ENCODE measurements at regions not wholly inside any gene's neighbourhood (a gene's known extent, or its start where the extent isn't known, plus 50 kb on each side); places are given as distances from the start of the nearest gene placed in this dataset.
A peak's percentile ranks its signal among the peaks of the same experiment; 100 is the strongest.

- H3K4me2 ChIP-seq (ENCODE audit: low read length): no peak overlapping the region
- no peaks in the 10 kb centered on the region for H3K79me2 ChIP-seq (ENCODE audit: control insufficient read depth, low read length)
- peaks cover 9% of the 10 kb centered on the region for H3K27me3 ChIP-seq (ENCODE audit: control insufficient read depth, low read length)
- H3K9me3 ChIP-seq (ENCODE audit: control insufficient read depth, insufficient read depth, low read length): no peaks in the 10 kb centered on the region
- TF ChIP-seq, protein P1, sequence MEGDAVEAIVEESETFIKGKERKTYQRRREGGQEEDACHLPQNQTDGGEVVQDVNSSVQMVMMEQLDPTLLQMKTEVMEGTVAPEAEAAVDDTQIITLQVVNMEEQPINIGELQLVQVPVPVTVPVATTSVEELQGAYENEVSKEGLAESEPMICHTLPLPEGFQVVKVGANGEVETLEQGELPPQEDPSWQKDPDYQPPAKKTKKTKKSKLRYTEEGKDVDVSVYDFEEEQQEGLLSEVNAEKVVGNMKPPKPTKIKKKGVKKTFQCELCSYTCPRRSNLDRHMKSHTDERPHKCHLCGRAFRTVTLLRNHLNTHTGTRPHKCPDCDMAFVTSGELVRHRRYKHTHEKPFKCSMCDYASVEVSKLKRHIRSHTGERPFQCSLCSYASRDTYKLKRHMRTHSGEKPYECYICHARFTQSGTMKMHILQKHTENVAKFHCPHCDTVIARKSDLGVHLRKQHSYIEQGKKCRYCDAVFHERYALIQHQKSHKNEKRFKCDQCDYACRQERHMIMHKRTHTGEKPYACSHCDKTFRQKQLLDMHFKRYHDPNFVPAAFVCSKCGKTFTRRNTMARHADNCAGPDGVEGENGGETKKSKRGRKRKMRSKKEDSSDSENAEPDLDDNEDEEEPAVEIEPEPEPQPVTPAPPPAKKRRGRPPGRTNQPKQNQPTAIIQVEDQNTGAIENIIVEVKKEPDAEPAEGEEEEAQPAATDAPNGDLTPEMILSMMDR (IDR thresholded peaks at IDR 0.05; ENCODE audit: low read depth, low read length, poor library complexity, severe bottlenecking): peak; percentile 75
- TF ChIP-seq EZH2phosphoT487 (IDR thresholded peaks at IDR 0.05; ENCODE audit: borderline replicate concordance, low read length): no peak
- H4K20me1 ChIP-seq (ENCODE audit: control insufficient read depth, insufficient read depth, low read depth, low read length): no peaks in the 10 kb centered on the region
- no peak overlapping the region for H3K4me3 ChIP-seq (ENCODE audit: low read length)
- no peaks in the 10 kb centered on the region for H3K36me3 ChIP-seq (ENCODE audit: control insufficient read depth, low read length)
- no peaks in the 10 kb centered on the region for H3F3A ChIP-seq (ENCODE audit: control insufficient read depth, insufficient read depth)
- no peak overlapping the region for H3K27ac ChIP-seq (ENCODE audit: low read depth, low read length)
- no peaks in the 10 kb centered on the region for H3K4me1 ChIP-seq (ENCODE audit: control insufficient read depth, low read length)
- H3K9me2 ChIP-seq (replicated peaks; ENCODE audit: control insufficient read depth, low read length): no peaks in the 10 kb centered on the region
Measured at GRCh38 chr9:4366591-4367330, 66.9 kb upstream of the GLIS3 start.

- Histone ChIP-seq H3K4me3 (ENCODE audit: low read length) (no peak overlapping the region), H3K9me3 (ENCODE audit: control insufficient read depth, insufficient read depth, low read length) (no peaks in the 10 kb centered on the region), H3K27ac (ENCODE audit: low read depth, low read length) (no peak overlapping the region), H3K9me2 (replicated peaks; ENCODE audit: control insufficient read depth, low read length) (no peaks in the 10 kb centered on the region), H3K79me2 (ENCODE audit: control insufficient read depth, low read length) (no peaks in the 10 kb centered on the region), H4K20me1 (ENCODE audit: control insufficient read depth, insufficient read depth, low read depth, low read length) (no peaks in the 10 kb centered on the region), H3K27me3 (ENCODE audit: control insufficient read depth, low read length) (peaks cover 21% of the 10 kb centered on the region), H3F3A (ENCODE audit: control insufficient read depth, insufficient read depth) (no peaks in the 10 kb centered on the region), H3K4me1 (ENCODE audit: control insufficient read depth, low read length) (no peaks in the 10 kb centered on the region), H3K36me3 (ENCODE audit: control insufficient read depth, low read length) (no peaks in the 10 kb centered on the region), H3K4me2 (ENCODE audit: low read length) (no peak overlapping the region)
- TF ChIP-seq, protein P1 (IDR thresholded peaks at IDR 0.05; ENCODE audit: low read depth, low read length, poor library complexity, severe bottlenecking): no peak
- no peak for TF ChIP-seq EZH2phosphoT487 (IDR thresholded peaks at IDR 0.05; ENCODE audit: borderline replicate concordance, low read length)
Measured at GRCh38 chr9:4365055-4365454, 65.2 kb upstream of the GLIS3 start.

- Histone ChIP-seq H3K79me2 (ENCODE audit: control insufficient read depth, low read length) (no peaks in the 10 kb centered on the region), H3F3A (ENCODE audit: control insufficient read depth, insufficient read depth) (no peaks in the 10 kb centered on the region), H3K4me2 (ENCODE audit: low read length) (no peak overlapping the region), H3K4me3 (ENCODE audit: low read length) (no peak overlapping the region), H3K27me3 (ENCODE audit: control insufficient read depth, low read length) (peaks cover 21% of the 10 kb centered on the region), H3K36me3 (ENCODE audit: control insufficient read depth, low read length) (no peaks in the 10 kb centered on the region), H3K4me1 (ENCODE audit: control insufficient read depth, low read length) (no peaks in the 10 kb centered on the region), H3K9me3 (ENCODE audit: control insufficient read depth, insufficient read depth, low read length) (no peaks in the 10 kb centered on the region), H3K27ac (ENCODE audit: low read depth, low read length) (no peak overlapping the region), H4K20me1 (ENCODE audit: control insufficient read depth, insufficient read depth, low read depth, low read length) (no peaks in the 10 kb centered on the region), H3K9me2 (replicated peaks; ENCODE audit: control insufficient read depth, low read length) (no peaks in the 10 kb centered on the region)
- TF ChIP-seq, protein P1 (IDR thresholded peaks at IDR 0.05; ENCODE audit: low read depth, low read length, poor library complexity, severe bottlenecking): no peak
- no peak for TF ChIP-seq EZH2phosphoT487 (IDR thresholded peaks at IDR 0.05; ENCODE audit: borderline replicate concordance, low read length)
Measured at GRCh38 chr9:4362281-4362680, 62.4 kb upstream of the GLIS3 start.

All from DOHH2 (cell line).